Pancreas (tissue), 10 donors: ENCODE measurements at regions not wholly inside any gene's neighbourhood (a gene's known extent, or its start where the extent isn't known, plus 50 kb on each side); places are given as distances from the start of the nearest gene placed in this dataset.

Source experiments
- ATAC-seq, 4 donors: fragments of 200-7000 bp; cut with Tn5 transposase; one replicate each; pipeline versions ENCODE4 v1.8.0 to v1.9.1; 2020; ENCODE audit warnings: mild to moderate bottlenecking in 4 of 4, moderate library complexity in 4 of 4
- DNase-seq, 6 donors: peaks; one replicate each; pipeline ENCODE4 v3.0.0-alpha.2; 2020
- FAIRE-seq: peaks from 2 replicates; lab custom pipeline; 2012; peaks lifted over from hg19 to GRCh38; lab: Jason Lieb, UNC
- H3K27ac ChIP-seq, 4 donors: fragments of 200-600 bp; sonication (generic); 1 replicate in 3 of 4; 2 replicates in 1 of 4; pipeline versions ENCODE4 v1.5.0 to v1.8.0; 2020
- H3K27me3 ChIP-seq, 4 donors: fragments of 200-600 bp; one replicate each; pipeline ENCODE4 v1.8.0; 2021
- H3K36me3 ChIP-seq, 3 donors: fragments of 200-600 bp; sonication (generic) in 1 of 3; one replicate each; pipeline versions ENCODE4 v1.5.0 to v1.8.0; 2020 to 2021
- H3K4me1 ChIP-seq, 3 donors: fragments of 200-600 bp; one replicate each; pipeline ENCODE4 v1.8.0; 2021
- H3K4me3 ChIP-seq, 4 donors: fragments of 200-600 bp; sonication (generic) in 2 of 4; one replicate each; pipeline versions ENCODE4 v1.5.0 to v1.8.0; 2020 to 2021
- H3K9me3 ChIP-seq, 4 donors: fragments of 200-600 bp; one replicate each; pipeline ENCODE4 v1.8.0; 2021
- WGBS, 2 donors: extraction: QIAGEN DNeasy Blood & Tissue Kit; methylation state at CpG; one replicate each; pipeline ENCODE4 v1.1.7; 2013; 5-methylcytosine and 5-hydroxymethylcytosine counted together
- intact Hi-C, 3 donors: fragments of 100-400 bp; cut with DNase I; formaldehyde crosslinking; loops; one replicate each; pipeline versions ENCODE4 v1.11.1 to v1.14.2; 2022
- TF ChIP-seq, protein P1 (sequence below), 4 donors: fragments of 200-600 bp; sonication (generic) in 3 of 4; IDR thresholded peaks; one replicate each; pipeline versions ENCODE4 v1.5.0 to v1.8.0; 2021; ENCODE audit warnings: antibody characterized with exemption in 4 of 4
- donor health status: healthy with polysubstance abuse.
- donor health status: DM: no; HTN: no; CAD: no; lungs with moderate emphysema.
- donor health status: DM: no; HTN: no; CAD: no.
- donor health status: control.
- donor health status: control.
- donor health status: Bipolar disorder and iron deficiency.
- donor health status: DM: yes; HTN: yes; CAD: no.
- donor health status: DM: no; HTN: no; CAD: no.
- donor health status: DM: no; HTN: no; CAD: no.
- donor health status: DM: yes; HTN: yes; CAD: no.

DNA sequence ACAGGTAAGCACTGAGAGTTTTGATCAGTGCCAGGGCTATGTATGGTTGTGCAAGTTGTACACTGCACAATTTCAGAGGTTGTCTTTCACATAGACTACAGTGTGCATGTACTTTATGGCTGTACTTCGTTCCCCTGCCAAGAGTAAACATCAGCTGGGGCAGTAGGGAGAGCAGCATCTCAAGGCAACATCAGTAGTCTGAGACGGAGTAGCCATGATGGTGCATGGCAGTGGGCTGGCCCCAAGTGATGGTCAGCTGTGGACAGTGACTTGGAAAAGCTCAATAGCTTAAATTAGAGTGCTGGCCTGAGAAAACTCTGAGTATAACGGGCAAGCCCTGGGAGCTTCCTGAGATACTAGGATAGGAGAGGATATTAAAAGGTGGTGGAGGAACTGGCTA lies 165.5 kb downstream of the TFAP2B start:
- WGBS, 2 donors = 51 to 64% methylated on average over 3 of the region's 3 CpGs
- H3K36me3 ChIP-seq = no peaks in the 10 kb centered on the region
- TF ChIP-seq, protein P1, sequence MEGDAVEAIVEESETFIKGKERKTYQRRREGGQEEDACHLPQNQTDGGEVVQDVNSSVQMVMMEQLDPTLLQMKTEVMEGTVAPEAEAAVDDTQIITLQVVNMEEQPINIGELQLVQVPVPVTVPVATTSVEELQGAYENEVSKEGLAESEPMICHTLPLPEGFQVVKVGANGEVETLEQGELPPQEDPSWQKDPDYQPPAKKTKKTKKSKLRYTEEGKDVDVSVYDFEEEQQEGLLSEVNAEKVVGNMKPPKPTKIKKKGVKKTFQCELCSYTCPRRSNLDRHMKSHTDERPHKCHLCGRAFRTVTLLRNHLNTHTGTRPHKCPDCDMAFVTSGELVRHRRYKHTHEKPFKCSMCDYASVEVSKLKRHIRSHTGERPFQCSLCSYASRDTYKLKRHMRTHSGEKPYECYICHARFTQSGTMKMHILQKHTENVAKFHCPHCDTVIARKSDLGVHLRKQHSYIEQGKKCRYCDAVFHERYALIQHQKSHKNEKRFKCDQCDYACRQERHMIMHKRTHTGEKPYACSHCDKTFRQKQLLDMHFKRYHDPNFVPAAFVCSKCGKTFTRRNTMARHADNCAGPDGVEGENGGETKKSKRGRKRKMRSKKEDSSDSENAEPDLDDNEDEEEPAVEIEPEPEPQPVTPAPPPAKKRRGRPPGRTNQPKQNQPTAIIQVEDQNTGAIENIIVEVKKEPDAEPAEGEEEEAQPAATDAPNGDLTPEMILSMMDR (IDR thresholded peaks at IDR 0.05) = no peak

DNA sequence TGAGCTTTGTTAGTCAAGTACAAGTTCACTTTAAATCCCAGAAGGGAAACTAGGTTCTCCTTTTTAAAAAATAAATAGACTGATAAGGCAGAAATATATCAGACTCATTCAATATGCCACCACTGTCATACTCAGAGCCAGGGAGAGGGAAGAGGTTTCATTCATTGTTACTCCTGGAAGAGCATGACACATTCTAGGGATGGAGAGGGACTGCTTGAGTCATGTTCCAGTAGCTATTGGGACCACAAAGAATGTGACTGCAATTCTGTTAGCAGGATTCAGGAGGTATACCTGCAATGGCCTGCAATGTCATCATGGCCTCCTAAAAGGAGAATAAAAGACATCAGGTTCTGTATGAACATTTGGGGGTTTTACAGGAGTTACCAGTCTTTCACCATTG lies 167.6 kb downstream of the TFAP2B start:
- intact Hi-C loops = no loop called here
- FAIRE-seq (no peak), DNase-seq (no peak), ATAC-seq (no peak)
- Histone ChIP-seq H3K9me3 (no peaks in the 10 kb centered on the region), H3K27ac (no peak overlapping the region), H3K27me3 (no peaks in the 10 kb centered on the region), H3K4me1 (no peaks in the 10 kb centered on the region), H3K4me3 (no peak overlapping the region), H3K36me3 (no peaks in the 10 kb centered on the region)
- TF ChIP-seq, protein P1 (IDR thresholded peaks at IDR 0.05) = no peak

More for the DNA sequence above, 165.5 kb downstream of the TFAP2B start:
- FAIRE-seq = no peak
- Histone ChIP-seq H3K27me3 (no peaks in the 10 kb centered on the region), H3K9me3 (no peaks in the 10 kb centered on the region), H3K27ac (no peak overlapping the region), H3K4me3 (no peak overlapping the region), H3K4me1 (no peaks in the 10 kb centered on the region)
- no peak for ATAC-seq
- intact Hi-C loops = no loop called here
- no peak for DNase-seq

DNA sequence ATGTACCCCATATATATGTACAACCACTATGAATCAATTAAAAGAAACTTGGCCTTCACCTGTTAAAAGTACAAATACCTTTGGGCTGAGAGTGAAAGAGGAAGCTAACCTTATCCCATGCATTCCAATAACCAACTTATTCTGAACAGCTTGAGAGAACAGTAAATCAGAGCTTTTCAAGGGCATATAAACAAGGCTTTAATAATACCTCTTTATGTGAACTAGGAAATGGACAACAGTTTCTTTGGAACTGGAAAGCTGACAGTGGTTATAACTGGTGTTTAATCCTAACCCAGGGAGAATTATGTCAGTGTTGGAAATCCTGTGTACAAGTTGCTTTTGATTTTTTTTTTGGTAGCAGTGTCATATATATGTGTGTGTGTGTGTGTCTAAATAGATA lies 170.5 kb downstream of the TFAP2B start:
- DNase-seq = no peak
- no peaks in the 10 kb centered on the region for H3K4me1 ChIP-seq
- intact Hi-C loops = no loop called here
- TF ChIP-seq, protein P1 (IDR thresholded peaks at IDR 0.05) = no peak
- no peak overlapping the region for H3K4me3 ChIP-seq
- FAIRE-seq = no peak
- H3K27ac ChIP-seq = peak overlapping the region in 1 of 4 donors; percentile 26
- H3K9me3 ChIP-seq = no peaks in the 10 kb centered on the region
- ATAC-seq = peak in 2 of 4 donors; percentile 51 to 58
- H3K27me3 ChIP-seq = no peaks in the 10 kb centered on the region
- no peaks in the 10 kb centered on the region for H3K36me3 ChIP-seq

DNA sequence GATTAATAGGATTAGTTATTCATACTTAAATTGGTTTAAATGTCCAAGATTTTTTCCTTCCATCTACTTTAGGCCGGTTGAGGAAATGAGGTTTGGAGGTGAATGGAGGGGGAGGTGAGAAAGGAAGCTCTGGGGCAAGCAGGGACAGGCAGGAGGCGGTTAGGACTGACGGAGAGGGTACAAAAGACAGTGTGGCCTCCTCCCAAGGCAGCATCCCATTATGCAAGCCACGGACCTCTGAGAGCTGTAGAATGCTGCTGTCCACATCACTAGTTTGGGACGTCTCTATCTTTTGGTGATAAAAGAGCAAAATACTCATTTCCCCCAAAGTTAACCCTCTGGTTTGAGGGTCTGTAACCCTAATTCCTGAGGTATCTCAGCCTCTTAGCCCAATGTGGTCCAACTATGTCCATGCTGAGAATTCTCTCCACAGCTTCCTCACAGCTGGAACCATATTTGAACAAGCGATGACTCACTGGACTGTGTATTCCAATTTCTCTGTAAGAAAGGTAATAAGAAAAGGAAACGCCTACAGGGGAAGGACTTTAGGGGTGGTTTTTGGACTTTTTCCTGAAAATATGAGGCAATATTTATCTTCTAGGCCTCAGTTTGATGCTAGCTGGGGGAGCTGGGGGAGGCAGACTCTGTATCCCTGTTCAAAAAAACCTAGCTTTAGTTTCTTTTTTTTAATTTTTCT lies 172.2 kb downstream of the TFAP2B start:
- 64 to 73% methylated on average over 7 of the region's 7 CpGs for WGBS, 2 donors
- Histone ChIP-seq H3K4me1 (no peaks in the 10 kb centered on the region), H3K27me3 (no peaks in the 10 kb centered on the region), H3K9me3 (no peaks in the 10 kb centered on the region), H3K27ac (no peak overlapping the region), H3K4me3 (no peak overlapping the region), H3K36me3 (no peaks in the 10 kb centered on the region)
- TF ChIP-seq, protein P1 (IDR thresholded peaks at IDR 0.05) = no peak
- ATAC-seq (no peak), DNase-seq (no peak), FAIRE-seq (no peak)
- intact Hi-C loops = no loop called here

DNA sequence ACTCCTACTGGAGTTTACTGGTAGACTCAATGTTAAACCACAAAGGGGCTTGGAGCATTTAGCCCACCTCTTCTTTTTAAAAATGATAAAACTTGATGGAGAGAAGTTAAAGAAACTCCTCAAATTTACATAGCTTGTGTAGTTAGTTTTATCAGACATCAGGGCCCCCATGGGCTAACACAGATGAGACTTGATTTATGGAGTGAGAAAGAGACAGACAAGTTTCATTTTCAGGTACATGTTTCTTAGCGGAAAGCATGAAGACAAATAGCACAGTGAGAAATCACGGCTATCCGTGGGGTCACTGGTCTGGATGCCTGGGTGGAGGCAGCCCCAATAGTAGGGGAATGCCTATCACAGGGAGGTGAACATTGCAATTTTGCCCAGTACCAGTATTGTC lies 173.6 kb downstream of the TFAP2B start:
- no peak overlapping the region for H3K27ac ChIP-seq
- TF ChIP-seq, protein P1 (IDR thresholded peaks at IDR 0.05) = no peak
- no peak for FAIRE-seq

More for the DNA sequence above, 173.6 kb downstream of the TFAP2B start:
- intact Hi-C loops = no loop called here
- Histone ChIP-seq H3K4me3 (no peak overlapping the region), H3K36me3 (no peaks in the 10 kb centered on the region), H3K4me1 (no peaks in the 10 kb centered on the region), H3K27me3 (no peaks in the 10 kb centered on the region), H3K9me3 (no peaks in the 10 kb centered on the region)
- 80 to 88% methylated on average over 3 of the region's 3 CpGs for WGBS, 2 donors
- no peak for ATAC-seq
- no peak for DNase-seq
